ENCODE measurements at regions not wholly inside any gene's neighbourhood (a gene's known extent, or its start where the extent isn't known, plus 50 kb on each side); places are given as distances from the start of the nearest gene placed in this dataset.
"Not testable (repeated sequence)": the region's sequence is repeated elsewhere in the genome, so short reads cannot be mapped to it uniquely, and the experiment has no call there.

- DNase-seq: no peak
These were observed 246.1 kb upstream of the DUSP10 start for GRCh38 chr1:221987860-221988520.

- no peak for DNase-seq
These were observed 241.6 kb upstream of the DUSP10 start for GRCh38 chr1:221983444-221983843.

GRCh38 chr1:221981461-221981860 is 239.6 kb upstream of the DUSP10 start:
- DNase-seq: no peak

- no peak for DNase-seq
These were observed 237.6 kb upstream of the DUSP10 start for GRCh38 chr1:221979444-221980032.

GRCh38 chr1:221978631-221979334 is 236.9 kb upstream of the DUSP10 start:
- not testable (repeated sequence) for DNase-seq

- DNase-seq: not testable (repeated sequence)
These were observed 231.9 kb upstream of the DUSP10 start for GRCh38 chr1:221973787-221974186.

GRCh38 chr1:221972276-221973235 is 230.7 kb upstream of the DUSP10 start:
- no peak for DNase-seq

- DNase-seq: not testable (repeated sequence)
These were observed 229.1 kb upstream of the DUSP10 start for GRCh38 chr1:221971035-221971434.

GRCh38 chr1:221969298-221969858 is 227.5 kb upstream of the DUSP10 start:
- DNase-seq: not testable (repeated sequence)

- DNase-seq: not testable (repeated sequence)
These were observed 225.6 kb upstream of the DUSP10 start for GRCh38 chr1:221967538-221967937.

- not testable (repeated sequence) for DNase-seq
These were observed 225.0 kb upstream of the DUSP10 start for GRCh38 chr1:221966888-221967287.

- not testable (repeated sequence) for DNase-seq
These were observed 224.0 kb upstream of the DUSP10 start for GRCh38 chr1:221965891-221966290.

GRCh38 chr1:221965252-221965651 is 223.4 kb upstream of the DUSP10 start:
- no peak for DNase-seq

- DNase-seq: no peak
These were observed 221.9 kb upstream of the DUSP10 start for GRCh38 chr1:221963742-221964141.

- DNase-seq: no peak
These were observed 220.5 kb upstream of the DUSP10 start for GRCh38 chr1:221962385-221962784.

GRCh38 chr1:221961532-221962292 is 219.8 kb upstream of the DUSP10 start:
- peak; percentile 75 for DNase-seq

- DNase-seq: not testable (repeated sequence)
These were observed 216.3 kb upstream of the DUSP10 start for GRCh38 chr1:221958161-221958562.

GRCh38 chr1:221957350-221957749 is 215.5 kb upstream of the DUSP10 start:
- not testable (repeated sequence) for DNase-seq

- no peak for DNase-seq
These were observed 208.1 kb upstream of the DUSP10 start for GRCh38 chr1:221949996-221950395.

GRCh38 chr1:221948459-221948858 is 206.6 kb upstream of the DUSP10 start:
- DNase-seq: no peak

- DNase-seq: no peak
These were observed 205.8 kb upstream of the DUSP10 start for GRCh38 chr1:221947731-221948130.

- DNase-seq: no peak
These were observed 204.9 kb upstream of the DUSP10 start for GRCh38 chr1:221946768-221947167.
